ENCODE measurements at regions not wholly inside any gene's neighbourhood (a gene's known extent, or its start where the extent isn't known, plus 50 kb on each side); places are given as distances from the start of the nearest gene placed in this dataset.

GRCh38 chr15:87562203-87562602 lies 694.3 kb downstream of the NTRK3 start:
- TF ChIP-seq CTCF (IDR thresholded peaks at IDR 0.05) (no peak), POLR2A (IDR thresholded peaks at IDR 0.05) (no peak)

Data from body of pancreas (tissue), 4 donors.